ENCODE measurements at regions not wholly inside any gene's neighbourhood (a gene's known extent, or its start where the extent isn't known, plus 50 kb on each side); places are given as distances from the start of the nearest gene placed in this dataset.

- TF ChIP-seq CTCF (IDR thresholded peaks at IDR 0.05), result no peak
- TF ChIP-seq POLR2A (IDR thresholded peaks at IDR 0.05), result no peak
These were observed 475.9 kb downstream of the HS3ST3B1 start for GRCh38 chr17:14776791-14777190.

Measured in uterus (tissue), 2 donors.